HepG2 (cell line): ENCODE measurements at regions not wholly inside any gene's neighbourhood (a gene's known extent, or its start where the extent isn't known, plus 50 kb on each side); places are given as distances from the start of the nearest gene placed in this dataset.

Experiments
- ATAC-seq: fragments of 200-7000 bp; cut with Tn5 transposase; 3 replicates; pipeline ENCODE4 v1.9.1; 2020; ENCODE audit warnings: mild to moderate bottlenecking, moderate library complexity
- BruUV-seq: library from RNA; stranded (reverse); fragments of 400-500 nt; replicated peaks from 2 replicates; lab custom pipeline; 2021; lab: Mats Ljungman, UMichigan
- CTCF ChIA-PET: fragments of 300-600 bp; formaldehyde crosslinking; extraction: SDS; loops from one replicate; lab custom pipeline; 2021; ENCODE audit warnings: low total read pairs, inconsistent platforms, low intra/inter-chr PET ratio; lab: Yijun Ruan, JAX
- POLR2A ChIA-PET: fragments of 350-600 bp; sonication (Branson Sonifier 250); formaldehyde crosslinking; loops from one replicate; lab custom pipeline; 2020; ENCODE audit warnings: antibody characterized with exemption, inconsistent platforms; lab: Yijun Ruan, JAX
- DNase-seq: peaks from one replicate; pipeline ENCODE4 v3.0.0-alpha.2; 2015; ENCODE audit warnings: low spot score
- FAIRE-seq: peaks from 3 replicates; lab custom pipeline; 2011; peaks lifted over from hg19 to GRCh38; lab: Jason Lieb, UNC
- H2AFZ ChIP-seq: one replicate; pipeline ENCODE4 v1.6.1; 2011; ENCODE audit warnings: low read length, inconsistent platforms
- H3K27ac ChIP-seq: fragments of 300-600 bp; 3 replicates; pipeline ENCODE4 v1.8.0; 2011; ENCODE audit warnings: mixed run types, mild to moderate bottlenecking, mixed read lengths, low read length, inconsistent platforms; ENCODE audit not compliant: insufficient read depth; ENCODE audit errors: extremely low read length
- H3K27me3 ChIP-seq, 2 experiments: fragments of 200-600 bp in 1 of 2; 2 replicates in 1 of 2; 3 replicates in 1 of 2; pipeline versions ENCODE4 v1.6.0 to v1.8.0; 2011; ENCODE audit warnings: low read length in 2 of 2, mild to moderate bottlenecking in 2 of 2, moderate library complexity in 2 of 2, inconsistent platforms in 1 of 2; ENCODE audit not compliant: insufficient read depth in 2 of 2, control insufficient read depth in 1 of 2
- H3K36me3 ChIP-seq, 2 experiments: fragments of 200-600 bp in 1 of 2; replicated peaks in 1 of 2; 2 replicates in 1 of 2; 3 replicates in 1 of 2; pipeline versions ENCODE4 v1.5.1 to v1.8.0; 2011; ENCODE audit warnings: low read length in 2 of 2, inconsistent platforms in 1 of 2; ENCODE audit not compliant: insufficient read depth in 2 of 2, control insufficient read depth in 1 of 2
- H3K4me1 ChIP-seq: 2 replicates; pipeline ENCODE4 v1.5.1; 2012; ENCODE audit warnings: low read length, inconsistent platforms; ENCODE audit not compliant: insufficient read depth
- H3K4me2 ChIP-seq: 2 replicates; pipeline ENCODE4 v1.6.0; 2011; ENCODE audit warnings: low read depth, low read length, inconsistent platforms
- H3K4me3 ChIP-seq, 3 experiments: fragments of 200-600 bp in 1 of 3; sonication (generic), shearing (Covaris generic) in 1 of 3; replicated peaks in 1 of 3; 2 replicates each; pipeline ENCODE4 v1.5.1; 2011 to 2016; ENCODE audit warnings: low read length in 3 of 3, inconsistent platforms in 2 of 3, low read depth in 2 of 3, mild to moderate bottlenecking in 2 of 3, control low read depth in 1 of 3, mixed read lengths in 1 of 3; ENCODE audit not compliant: insufficient read depth in 1 of 3
- H3K79me2 ChIP-seq: one replicate; pipeline ENCODE4 v1.6.1; 2011; ENCODE audit warnings: low read length, inconsistent platforms; ENCODE audit not compliant: insufficient read depth
- H3K9ac ChIP-seq: 2 replicates; pipeline ENCODE4 v1.6.0; 2011; ENCODE audit warnings: mild to moderate bottlenecking, low read depth, low read length, inconsistent platforms; ENCODE audit not compliant: insufficient read depth
- H3K9me3 ChIP-seq: 2 replicates; pipeline ENCODE4 v1.5.1; 2012; ENCODE audit warnings: mild to moderate bottlenecking, low read length
- H4K20me1 ChIP-seq: 2 replicates; pipeline ENCODE4 v1.6.0; 2011; ENCODE audit warnings: inconsistent platforms, mild to moderate bottlenecking, low read length, moderate library complexity; ENCODE audit not compliant: insufficient read depth
- DNMT3B ChIP-seq: conservative IDR thresholded peaks from 2 replicates; pipeline ENCODE4 v1.6.1; 2016; ENCODE audit warnings: missing biosample characterization, control low read depth
- DPF2 ChIP-seq: sonication (generic); formaldehyde crosslinking; IDR thresholded peaks from 2 replicates; pipeline ENCODE4 v1.4.0; 2020; ENCODE audit warnings: mild to moderate bottlenecking, low read depth, missing genetic modification reagents, borderline replicate concordance
- FOXM1 ChIP-seq: sonication (generic); formaldehyde crosslinking; IDR thresholded peaks from 2 replicates; pipeline ENCODE4 v1.5.0; 2020; ENCODE audit warnings: missing genetic modification reagents
- IKZF1 ChIP-seq: fragments of 450-650 bp; IDR thresholded peaks from 2 replicates; pipeline ENCODE4 v1.7.1; 2016
- KLF9 ChIP-seq: IDR thresholded peaks from 2 replicates; pipeline ENCODE4 v1.6.1; 2016; ENCODE audit warnings: low read depth
- MATR3 ChIP-seq: sonication (generic); formaldehyde crosslinking; IDR thresholded peaks from 2 replicates; pipeline ENCODE4 v1.4.0; 2020; ENCODE audit warnings: missing genetic modification reagents
- NFYB ChIP-seq: sonication (generic); formaldehyde crosslinking; IDR thresholded peaks from 2 replicates; pipeline ENCODE4 v1.4.0; 2020; ENCODE audit warnings: missing genetic modification reagents
- PLRG1 ChIP-seq: fragments of 450-650 bp; conservative IDR thresholded peaks from 2 replicates; pipeline ENCODE4 v1.6.1; 2016
- REST ChIP-seq, 2 experiments: IDR thresholded peaks; 2 replicates each; pipeline ENCODE4 v1.6.1; 2011 to 2012; ENCODE audit warnings: low read length in 2 of 2, borderline replicate concordance in 1 of 2, low read depth in 1 of 2, mild to moderate bottlenecking in 1 of 2, moderate library complexity in 1 of 2
- SMAD9 ChIP-seq: sonication (generic); formaldehyde crosslinking; IDR thresholded peaks from 2 replicates; pipeline ENCODE4 v1.5.1; 2020; ENCODE audit warnings: mild to moderate bottlenecking, missing genetic modification reagents
- TOPORS ChIP-seq: sonication (generic); formaldehyde crosslinking; IDR thresholded peaks from 2 replicates; pipeline ENCODE4 v1.8.0; 2023; ENCODE audit warnings: mild to moderate bottlenecking, missing genetic modification reagents
- ZNF20 ChIP-seq: sonication (generic); formaldehyde crosslinking; IDR thresholded peaks from 2 replicates; pipeline ENCODE4 v1.4.0; 2020; ENCODE audit warnings: mild to moderate bottlenecking, moderate library complexity, missing genetic modification reagents
- ZNF205 ChIP-seq: IDR thresholded peaks from 2 replicates; pipeline ENCODE4 v1.6.1; 2018; ENCODE audit warnings: missing biosample characterization, missing genetic modification reagents
- ZNF350 ChIP-seq: sonication (generic); formaldehyde crosslinking; IDR thresholded peaks from 2 replicates; pipeline ENCODE4 v1.4.0; 2020; ENCODE audit warnings: mild to moderate bottlenecking, low read depth, missing genetic modification reagents, borderline replicate concordance
- ZNF619 ChIP-seq: sonication (generic); formaldehyde crosslinking; IDR thresholded peaks from 2 replicates; pipeline ENCODE4 v1.4.0; 2020; ENCODE audit warnings: mild to moderate bottlenecking, missing genetic modification reagents
- ZNF710 ChIP-seq: sonication (generic); formaldehyde crosslinking; IDR thresholded peaks from 2 replicates; pipeline ENCODE4 v1.5.0; 2020; ENCODE audit warnings: mild to moderate bottlenecking, missing genetic modification reagents, borderline replicate concordance
- ZSCAN9 ChIP-seq: IDR thresholded peaks from 2 replicates; pipeline ENCODE4 v1.6.1; 2016; ENCODE audit warnings: borderline replicate concordance
- WGBS: methylation state at CpG from one replicate; pipeline ENCODE4 v1.1.6; 2017; ENCODE audit warnings: low lambda C conversion rate; 5-methylcytosine and 5-hydroxymethylcytosine counted together
- in situ Hi-C: cut with HindIII; loops from 2 replicates; pipeline ENCODE4 v1.10.0; 2017; ENCODE audit warnings: low pct_unique_long_range_greater_than_20kb; ENCODE audit not compliant: extremely low pct_ligation_motif_present
- intact Hi-C: fragments of 100-400 bp; cut with micrococcal nuclease; formaldehyde crosslinking; loops from one replicate; pipeline ENCODE4 v1.10.0; 2022; ENCODE audit not compliant: unreplicated experiment

- Histone ChIP-seq H3K4me3 (no peak overlapping the region), H3K79me2 (no peaks in the 10 kb centered on the region), H2AFZ (no peak overlapping the region), H3K27me3 (no peaks in the 10 kb centered on the region), H3K27ac (no peak overlapping the region), H3K36me3 (no peaks in the 10 kb centered on the region), H3K9me3 (no peaks in the 10 kb centered on the region), H3K4me2 (no peak overlapping the region), H3K4me1 (no peaks in the 10 kb centered on the region), H4K20me1 (no peaks in the 10 kb centered on the region), H3K9ac (no peak overlapping the region)
- in situ Hi-C loops (no loop called here), intact Hi-C loops (no loop called here)
- no peak for DNase-seq
- TF ChIP-seq DNMT3B (CRISPR knock-in tag) (no peak), ZNF350 (no peak), TOPORS (CRISPR knock-in tag) (no peak), KLF9 (CRISPR knock-in tag) (no peak)
- POLR2A ChIA-PET: no interaction called here
- no peak for ATAC-seq
- 0% methylated on average over 1 of the region's 1 CpG for WGBS
- BruUV-seq: no TSS peak
- CTCF ChIA-PET: no interaction called here
- FAIRE-seq: no peak
These were observed 428.9 kb downstream of the EFNA5 start for GRCh38 chr5:107241841-107242240.

- ATAC-seq (no peak), FAIRE-seq (no peak), DNase-seq (no peak)
- Histone ChIP-seq H3K79me2 (no peaks in the 10 kb centered on the region), H3K9me3 (no peaks in the 10 kb centered on the region), H3K27ac (no peak overlapping the region), H3K36me3 (no peaks in the 10 kb centered on the region), H3K4me2 (no peak overlapping the region), H3K4me3 (no peak overlapping the region), H3K4me1 (no peaks in the 10 kb centered on the region), H2AFZ (no peak overlapping the region), H4K20me1 (no peaks in the 10 kb centered on the region), H3K9ac (no peak overlapping the region), H3K27me3 (no peaks in the 10 kb centered on the region)
- intact Hi-C loops (no loop called here), in situ Hi-C loops (no loop called here)
- ChIA-PET CTCF (no interaction called here), POLR2A (no interaction called here)
- 32% methylated on average over 6 of the region's 6 CpGs for WGBS
- no TSS peak for BruUV-seq
- no peak for TF ChIP-seq ZSCAN9
- no peak for TF ChIP-seq SMAD9 (CRISPR knock-in tag)
- no peak for TF ChIP-seq ZNF710 (CRISPR knock-in tag)
- TF ChIP-seq FOXM1 (CRISPR knock-in tag): no peak
- no peak for TF ChIP-seq NFYB
- TF ChIP-seq ZNF20 (CRISPR knock-in tag): no peak
- no peak for TF ChIP-seq REST (IDR thresholded peaks at IDR 0.05; ENCODE audit: borderline replicate concordance in 1 of 2, low read depth in 1 of 2, low read length in 2 of 2)
- TF ChIP-seq PLRG1: no peak
- TF ChIP-seq IKZF1: no peak
- TF ChIP-seq ZNF619 (CRISPR knock-in tag): no peak
- no peak for TF ChIP-seq DPF2 (CRISPR knock-in tag)
- TF ChIP-seq MATR3: no peak
- no peak for TF ChIP-seq ZNF205 (CRISPR knock-in tag)
These were observed 435.6 kb downstream of the EFNA5 start for GRCh38 chr5:107235167-107235566.
